ENCODE measurements at regions not wholly inside any gene's neighbourhood (a gene's known extent, or its start where the extent isn't known, plus 50 kb on each side); places are given as distances from the start of the nearest gene placed in this dataset.
"Not testable (repeated sequence)": the region's sequence is repeated elsewhere in the genome, so short reads cannot be mapped to it uniquely, and the experiment has no call there.

DNA sequence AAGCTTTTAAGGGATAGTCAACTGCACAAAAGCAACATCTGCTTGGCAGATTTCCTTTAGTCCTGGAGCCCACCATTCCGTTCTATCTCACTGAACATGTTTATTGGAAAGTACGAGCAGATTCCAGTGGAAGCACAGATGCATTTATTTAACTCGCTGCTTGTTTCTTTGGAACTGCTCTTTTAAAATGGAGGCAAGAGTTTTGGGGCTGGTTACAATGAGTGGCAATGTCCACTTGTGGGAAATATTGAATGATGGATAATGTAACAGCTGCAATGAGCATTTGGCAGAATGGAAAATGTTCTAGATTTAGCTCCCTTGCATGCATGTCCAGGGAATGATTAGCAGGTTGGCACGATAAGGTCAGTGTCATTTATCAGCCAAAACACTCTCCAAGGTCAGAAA, 163.0 kb downstream of the ATP23 start:
- Histone ChIP-seq H3K27me3 (replicated peaks; ENCODE audit: insufficient read depth) (no peaks in the 10 kb centered on the region), H3K4me3 (no peak overlapping the region), H3K36me3 (no peaks in the 10 kb centered on the region), H3K9me3 (no peaks in the 10 kb centered on the region), H3K27ac (no peak overlapping the region), H3K4me1 (ENCODE audit: control insufficient read depth in 1 of 2, low read depth in 2 of 2) (no peaks in the 10 kb centered on the region)
- ATAC-seq (ENCODE audit: insufficient number of reproducible peaks, low FRiP score, low read depth) (no peak), DNase-seq (ENCODE audit: low spot score) (no peak)
- no peak for TF ChIP-seq CTCF (IDR thresholded peaks at IDR 0.05)

GRCh38 chr12:58105225-58106119, 164.1 kb downstream of the ATP23 start:
- H3K4me1 ChIP-seq (ENCODE audit: control insufficient read depth in 1 of 2, low read depth in 2 of 2) = no peaks in the 10 kb centered on the region
- H3K9me3 ChIP-seq = no peaks in the 10 kb centered on the region
- H3K4me3 ChIP-seq = no peak overlapping the region
- ATAC-seq (ENCODE audit: insufficient number of reproducible peaks, low FRiP score, low read depth) (no peak), DNase-seq (ENCODE audit: low spot score) (no peak)
- no peaks in the 10 kb centered on the region for H3K27me3 ChIP-seq (replicated peaks; ENCODE audit: insufficient read depth)
- no peak for TF ChIP-seq CTCF (IDR thresholded peaks at IDR 0.05)
- no peak overlapping the region for H3K27ac ChIP-seq
- no peaks in the 10 kb centered on the region for H3K36me3 ChIP-seq

DNA sequence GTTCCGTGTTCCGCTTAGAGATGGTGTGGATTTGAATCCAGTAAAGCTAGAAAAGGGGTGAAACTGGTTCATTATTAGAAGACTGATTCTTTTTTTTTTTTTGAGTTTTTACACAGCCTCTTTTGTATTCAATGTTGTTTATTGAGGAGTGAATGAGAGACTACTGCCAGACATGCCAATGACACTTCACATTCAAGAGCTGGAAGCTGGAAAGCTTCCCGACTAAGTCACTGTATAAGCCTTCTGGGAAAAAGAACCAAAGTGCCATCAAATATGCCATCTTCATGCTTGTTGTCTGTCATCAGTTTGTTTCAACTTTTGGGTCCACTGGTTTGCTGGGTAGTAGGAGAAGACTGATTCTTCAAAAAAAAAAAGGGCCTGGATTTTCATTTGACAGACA, 164.8 kb downstream of the ATP23 start:
- no peaks in the 10 kb centered on the region for H3K4me1 ChIP-seq (ENCODE audit: control insufficient read depth in 1 of 2, low read depth in 2 of 2)
- H3K27ac ChIP-seq = no peak overlapping the region
- no peak overlapping the region for H3K4me3 ChIP-seq
- ATAC-seq (ENCODE audit: insufficient number of reproducible peaks, low FRiP score, low read depth) (no peak), DNase-seq (ENCODE audit: low spot score) (no peak)
- H3K9me3 ChIP-seq = no peaks in the 10 kb centered on the region
- no peak for TF ChIP-seq CTCF (IDR thresholded peaks at IDR 0.05)
- no peaks in the 10 kb centered on the region for H3K36me3 ChIP-seq
- H3K27me3 ChIP-seq (replicated peaks; ENCODE audit: insufficient read depth) = no peaks in the 10 kb centered on the region

- no peak overlapping the region for H3K27ac ChIP-seq
- no peaks in the 10 kb centered on the region for H3K36me3 ChIP-seq
- DNase-seq (ENCODE audit: low spot score) (no peak), ATAC-seq (ENCODE audit: insufficient number of reproducible peaks, low FRiP score, low read depth) (no peak)
- H3K4me3 ChIP-seq = no peak overlapping the region
- no peaks in the 10 kb centered on the region for H3K4me1 ChIP-seq (ENCODE audit: control insufficient read depth in 1 of 2, low read depth in 2 of 2)
- H3K9me3 ChIP-seq = no peaks in the 10 kb centered on the region
- no peak for TF ChIP-seq CTCF (IDR thresholded peaks at IDR 0.05)
- H3K27me3 ChIP-seq (replicated peaks; ENCODE audit: insufficient read depth) = no peaks in the 10 kb centered on the region
Measured at GRCh38 chr12:58117201-58117600, 175.8 kb downstream of the ATP23 start.

GRCh38 chr12:58117667-58118066, 176.3 kb downstream of the ATP23 start:
- TF ChIP-seq CTCF (IDR thresholded peaks at IDR 0.05) = no peak
- H3K9me3 ChIP-seq = no peaks in the 10 kb centered on the region
- H3K4me3 ChIP-seq = no peak overlapping the region
- H3K4me1 ChIP-seq (ENCODE audit: control insufficient read depth in 1 of 2, low read depth in 2 of 2) = no peaks in the 10 kb centered on the region
- no peaks in the 10 kb centered on the region for H3K36me3 ChIP-seq
- H3K27ac ChIP-seq = no peak overlapping the region
- H3K27me3 ChIP-seq (replicated peaks; ENCODE audit: insufficient read depth) = no peaks in the 10 kb centered on the region
- DNase-seq (ENCODE audit: low spot score) (no peak), ATAC-seq (ENCODE audit: insufficient number of reproducible peaks, low FRiP score, low read depth) (no peak)

DNA sequence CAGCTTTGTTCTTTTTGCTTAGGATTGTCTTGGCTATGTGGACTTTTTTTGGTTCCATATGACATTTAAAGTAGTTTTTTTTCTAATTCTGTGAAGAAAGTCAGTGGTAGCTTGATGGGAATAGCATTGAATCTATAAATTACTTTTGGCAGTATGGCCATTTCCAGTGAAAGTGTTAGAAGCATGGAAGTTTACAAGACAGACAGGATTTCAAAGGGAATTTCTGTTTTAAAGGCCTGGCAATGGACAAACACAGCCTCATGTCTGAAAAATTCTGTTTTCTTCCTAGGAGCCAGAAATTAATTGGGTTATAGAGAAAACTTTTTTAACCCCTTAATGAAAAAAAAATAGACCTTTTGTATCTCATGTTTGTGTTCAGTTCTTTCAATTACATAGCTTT, 184.4 kb downstream of the ATP23 start:
- H3K27ac ChIP-seq; H3K4me1 ChIP-seq (ENCODE audit: control insufficient read depth in 1 of 2, low read depth in 2 of 2); H3K9me3 ChIP-seq; H3K36me3 ChIP-seq; H3K27me3 ChIP-seq (replicated peaks; ENCODE audit: insufficient read depth); ATAC-seq (ENCODE audit: insufficient number of reproducible peaks, low FRiP score, low read depth); H3K4me3 ChIP-seq; DNase-seq (ENCODE audit: low spot score): not testable (repeated sequence)

All from thoracic aorta (tissue), 2 donors.